ENCODE measurements at regions not wholly inside any gene's neighbourhood (a gene's known extent, or its start where the extent isn't known, plus 50 kb on each side); places are given as distances from the start of the nearest gene placed in this dataset.

DNA sequence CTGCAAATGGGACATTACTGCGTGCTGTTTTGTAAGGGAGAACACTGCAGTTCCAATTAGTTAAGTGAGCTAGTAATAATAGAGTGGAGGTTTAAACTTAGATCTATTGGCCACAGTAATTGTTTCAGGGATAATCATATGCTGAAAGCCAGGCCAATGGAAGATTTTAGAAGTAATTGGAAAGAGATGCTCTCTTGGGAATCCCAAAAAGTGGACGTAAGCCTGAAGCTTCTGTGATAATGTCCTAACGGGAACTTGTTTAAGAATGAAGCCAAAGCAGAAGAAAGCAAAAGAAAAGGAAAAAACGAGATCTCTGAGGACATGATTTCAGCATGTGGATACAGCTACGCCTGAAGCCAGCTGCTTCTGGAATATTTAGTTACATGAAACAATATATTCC, 594.6 kb downstream of the SLC4A3 start:
- Histone ChIP-seq H3K36me3 (ENCODE audit: insufficient read depth, low read length) (no peaks in the 10 kb centered on the region), H3K27me3 (ENCODE audit: control insufficient read depth in 1 of 2, insufficient read depth in 2 of 2, low read length in 2 of 2) (no peaks in the 10 kb centered on the region), H3K9me3 (ENCODE audit: control insufficient read depth in 1 of 2, insufficient read depth in 1 of 2, low read length in 2 of 2) (no peaks in the 10 kb centered on the region), H3K4me3 (ENCODE audit: low read length) (no peak overlapping the region), H3K4me1 (ENCODE audit: insufficient read depth, low read length) (no peaks in the 10 kb centered on the region), H3K27ac (ENCODE audit: low read depth in 1 of 2, low read length in 2 of 2) (no peak overlapping the region)
- H3K4me1 Mint-ChIP-seq (ENCODE audit: low read depth): no peaks in the 10 kb centered on the region
- intact Hi-C loops (cut with DNase I, micrococcal nuclease): no loop called here
- no peak for DNase-seq
- no peak overlapping the region for H3K4me3 Mint-ChIP-seq
- CTCF ChIA-PET: no interaction called here
- ATAC-seq (ENCODE audit: poor library complexity): no peak
- H3K9me3 Mint-ChIP-seq: peaks cover 3% of the 10 kb centered on the region
- H3K27ac Mint-ChIP-seq: no peak overlapping the region
- no peaks in the 10 kb centered on the region for H3K27me3 Mint-ChIP-seq
- TF ChIP-seq, protein P1, sequence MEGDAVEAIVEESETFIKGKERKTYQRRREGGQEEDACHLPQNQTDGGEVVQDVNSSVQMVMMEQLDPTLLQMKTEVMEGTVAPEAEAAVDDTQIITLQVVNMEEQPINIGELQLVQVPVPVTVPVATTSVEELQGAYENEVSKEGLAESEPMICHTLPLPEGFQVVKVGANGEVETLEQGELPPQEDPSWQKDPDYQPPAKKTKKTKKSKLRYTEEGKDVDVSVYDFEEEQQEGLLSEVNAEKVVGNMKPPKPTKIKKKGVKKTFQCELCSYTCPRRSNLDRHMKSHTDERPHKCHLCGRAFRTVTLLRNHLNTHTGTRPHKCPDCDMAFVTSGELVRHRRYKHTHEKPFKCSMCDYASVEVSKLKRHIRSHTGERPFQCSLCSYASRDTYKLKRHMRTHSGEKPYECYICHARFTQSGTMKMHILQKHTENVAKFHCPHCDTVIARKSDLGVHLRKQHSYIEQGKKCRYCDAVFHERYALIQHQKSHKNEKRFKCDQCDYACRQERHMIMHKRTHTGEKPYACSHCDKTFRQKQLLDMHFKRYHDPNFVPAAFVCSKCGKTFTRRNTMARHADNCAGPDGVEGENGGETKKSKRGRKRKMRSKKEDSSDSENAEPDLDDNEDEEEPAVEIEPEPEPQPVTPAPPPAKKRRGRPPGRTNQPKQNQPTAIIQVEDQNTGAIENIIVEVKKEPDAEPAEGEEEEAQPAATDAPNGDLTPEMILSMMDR (IDR thresholded peaks at IDR 0.05): no peak
- no peaks in the 10 kb centered on the region for H3K36me3 Mint-ChIP-seq (ENCODE audit: low read depth)
- POLR2A ChIA-PET: no interaction called here

DNA sequence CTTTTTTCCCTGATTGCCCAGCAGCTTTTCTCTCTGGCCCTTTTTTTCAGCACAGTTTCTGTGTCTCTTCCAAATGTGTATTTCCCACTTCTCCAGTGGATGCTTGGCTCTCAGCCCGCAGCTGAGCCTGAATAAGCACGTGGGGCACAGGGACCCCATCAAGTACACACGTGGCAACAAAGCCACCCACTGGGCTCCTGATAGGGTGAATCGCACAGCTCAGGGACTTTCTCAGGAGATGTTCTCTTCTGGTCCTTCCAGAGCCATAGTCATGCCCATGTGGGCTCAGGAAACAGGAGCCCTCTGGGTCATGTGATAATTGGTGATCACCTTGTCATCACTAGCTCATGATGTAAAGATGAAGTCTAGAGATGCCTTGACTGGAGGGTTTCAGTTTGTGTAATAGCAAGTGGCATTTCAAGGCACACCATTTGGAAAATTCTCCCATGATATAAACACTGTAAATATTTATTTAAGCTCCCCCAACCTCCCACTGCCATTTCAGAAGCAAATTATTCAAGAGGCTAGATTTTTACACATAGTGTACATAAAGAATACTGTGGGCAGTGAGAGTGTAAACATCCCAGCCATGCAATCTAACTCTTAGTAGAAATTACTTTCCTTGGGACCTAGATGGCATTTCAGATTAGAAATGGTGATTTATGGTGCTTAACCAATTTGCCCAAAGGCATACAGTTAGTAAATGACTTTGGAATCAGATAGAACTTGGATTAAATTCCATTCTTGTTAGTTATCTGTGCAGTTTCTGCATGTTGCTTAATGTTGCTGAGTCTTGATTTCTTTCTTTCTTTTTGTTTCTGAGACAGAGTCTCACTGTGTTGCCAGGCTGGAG, 597.5 kb downstream of the SLC4A3 start:
- DNase-seq (no peak), ATAC-seq (ENCODE audit: poor library complexity) (no peak)
- no peaks in the 10 kb centered on the region for H3K27me3 Mint-ChIP-seq
- Histone ChIP-seq H3K4me3 (ENCODE audit: low read length) (no peak overlapping the region), H3K4me1 (ENCODE audit: insufficient read depth, low read length) (no peaks in the 10 kb centered on the region), H3K27ac (ENCODE audit: low read depth in 1 of 2, low read length in 2 of 2) (no peak overlapping the region), H3K27me3 (ENCODE audit: control insufficient read depth in 1 of 2, insufficient read depth in 2 of 2, low read length in 2 of 2) (no peaks in the 10 kb centered on the region), H3K9me3 (ENCODE audit: control insufficient read depth in 1 of 2, insufficient read depth in 1 of 2, low read length in 2 of 2) (no peaks in the 10 kb centered on the region), H3K36me3 (ENCODE audit: insufficient read depth, low read length) (no peaks in the 10 kb centered on the region)
- CTCF ChIA-PET: no interaction called here
- POLR2A ChIA-PET: no interaction called here
- intact Hi-C loops (cut with DNase I, micrococcal nuclease): no loop called here
- no peaks in the 10 kb centered on the region for H3K36me3 Mint-ChIP-seq (ENCODE audit: low read depth)
- TF ChIP-seq, protein P1 (IDR thresholded peaks at IDR 0.05): no peak
- no peak overlapping the region for H3K4me3 Mint-ChIP-seq
- no peaks in the 10 kb centered on the region for H3K4me1 Mint-ChIP-seq (ENCODE audit: low read depth)
- H3K27ac Mint-ChIP-seq: no peak overlapping the region
- H3K9me3 Mint-ChIP-seq: peaks cover 3% of the 10 kb centered on the region

DNA sequence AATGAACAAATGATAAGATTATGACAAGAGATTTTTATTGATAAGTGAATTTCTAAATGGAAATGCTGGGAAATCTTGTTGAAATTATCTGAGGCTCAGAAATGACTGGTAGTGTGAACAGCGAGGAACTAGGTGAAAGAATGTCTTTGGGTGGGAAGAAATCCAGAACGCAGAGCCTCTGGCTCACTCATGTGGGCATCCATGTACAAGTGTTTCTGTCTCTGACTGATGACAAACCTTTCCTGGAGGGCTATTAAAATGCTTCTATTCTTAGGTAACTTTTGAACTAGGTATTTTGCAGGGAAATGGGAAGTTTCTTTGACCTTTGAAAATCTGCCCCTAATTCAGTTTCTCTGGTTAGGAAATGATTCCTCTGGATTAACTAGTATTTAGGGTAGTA, 598.6 kb downstream of the SLC4A3 start:
- Mint-ChIP-seq H3K27me3 (no peaks in the 10 kb centered on the region), H3K27ac (no peak overlapping the region), H3K4me1 (ENCODE audit: low read depth) (no peaks in the 10 kb centered on the region), H3K9me3 (no peaks in the 10 kb centered on the region), H3K4me3 (no peak overlapping the region), H3K36me3 (ENCODE audit: low read depth) (no peaks in the 10 kb centered on the region)
- H3K9me3 ChIP-seq (ENCODE audit: control insufficient read depth in 1 of 2, insufficient read depth in 1 of 2, low read length in 2 of 2): no peaks in the 10 kb centered on the region
- intact Hi-C loops (cut with DNase I, micrococcal nuclease): no loop called here
- DNase-seq (no peak), ATAC-seq (ENCODE audit: poor library complexity) (no peak)
- CTCF ChIA-PET: no interaction called here
- TF ChIP-seq, protein P1 (IDR thresholded peaks at IDR 0.05): no peak
- no peak overlapping the region for H3K4me3 ChIP-seq (ENCODE audit: low read length)
- H3K27me3 ChIP-seq (ENCODE audit: control insufficient read depth in 1 of 2, insufficient read depth in 2 of 2, low read length in 2 of 2): no peaks in the 10 kb centered on the region
- H3K27ac ChIP-seq (ENCODE audit: low read depth in 1 of 2, low read length in 2 of 2): no peak overlapping the region
- H3K36me3 ChIP-seq (ENCODE audit: insufficient read depth, low read length): no peaks in the 10 kb centered on the region
- POLR2A ChIA-PET: no interaction called here
- H3K4me1 ChIP-seq (ENCODE audit: insufficient read depth, low read length): no peaks in the 10 kb centered on the region
